ENCODE measurements at regions not wholly inside any gene's neighbourhood (a gene's known extent, or its start where the extent isn't known, plus 50 kb on each side); places are given as distances from the start of the nearest gene placed in this dataset.
"Not testable (repeated sequence)": the region's sequence is repeated elsewhere in the genome, so short reads cannot be mapped to it uniquely, and the experiment has no call there.

DNA sequence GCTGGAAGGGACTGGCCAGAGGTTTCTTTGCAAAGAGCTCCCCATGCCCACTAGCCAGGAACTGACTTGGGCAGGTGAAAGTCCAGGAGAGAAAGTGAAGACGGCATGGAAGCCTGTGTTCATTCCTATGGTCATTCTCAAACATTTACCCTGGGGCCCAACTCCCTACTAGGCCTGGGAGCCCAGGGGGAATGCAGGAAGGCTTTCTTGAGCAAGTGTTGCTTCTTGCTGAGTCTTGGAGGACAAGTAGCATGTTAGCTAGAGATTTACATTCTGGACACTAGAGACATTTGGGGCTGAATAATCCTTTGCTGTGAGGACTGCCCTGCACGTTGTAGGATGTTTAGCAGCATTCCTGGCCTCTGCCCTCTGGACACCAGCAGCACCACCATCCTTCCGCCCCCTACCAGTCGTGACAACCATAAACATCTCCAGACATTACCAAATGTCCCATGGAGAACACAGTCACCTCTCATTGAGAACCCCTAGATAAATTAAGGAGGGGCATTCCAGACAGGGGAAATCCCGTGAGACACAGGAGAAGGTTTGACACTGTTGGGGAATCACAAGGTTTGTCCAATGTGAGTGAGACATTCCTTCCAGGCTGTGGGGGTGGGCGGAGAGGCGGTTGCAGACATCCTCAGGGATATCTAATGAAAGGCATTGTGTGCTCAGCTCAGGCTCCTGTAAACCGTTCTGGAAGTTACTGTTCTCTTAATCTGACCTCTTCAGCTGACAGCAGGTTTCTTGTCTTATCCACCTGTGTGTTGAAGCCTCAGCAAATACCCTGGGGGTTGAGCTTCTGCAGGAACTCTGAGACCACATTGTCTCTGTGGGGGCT is 236.2 kb downstream of the TLE3 start:
- DNase-seq (ENCODE audit: low read depth, low spot score): no peak

- no peak for DNase-seq (ENCODE audit: low read depth, low spot score)
Measured at GRCh38 chr15:69862540-69862939, 235.2 kb downstream of the TLE3 start.

- no peak for DNase-seq (ENCODE audit: low read depth, low spot score)
Measured at GRCh38 chr15:69863446-69863845, 234.3 kb downstream of the TLE3 start.

GRCh38 chr15:69865369-69865768 is 232.3 kb downstream of the TLE3 start:
- DNase-seq (ENCODE audit: low read depth, low spot score): no peak

- no peak for DNase-seq (ENCODE audit: low read depth, low spot score)
Measured at GRCh38 chr15:69868756-69869155, 229.0 kb downstream of the TLE3 start.

GRCh38 chr15:69869291-69869690 is 228.4 kb downstream of the TLE3 start:
- DNase-seq (ENCODE audit: low read depth, low spot score): no peak

DNA sequence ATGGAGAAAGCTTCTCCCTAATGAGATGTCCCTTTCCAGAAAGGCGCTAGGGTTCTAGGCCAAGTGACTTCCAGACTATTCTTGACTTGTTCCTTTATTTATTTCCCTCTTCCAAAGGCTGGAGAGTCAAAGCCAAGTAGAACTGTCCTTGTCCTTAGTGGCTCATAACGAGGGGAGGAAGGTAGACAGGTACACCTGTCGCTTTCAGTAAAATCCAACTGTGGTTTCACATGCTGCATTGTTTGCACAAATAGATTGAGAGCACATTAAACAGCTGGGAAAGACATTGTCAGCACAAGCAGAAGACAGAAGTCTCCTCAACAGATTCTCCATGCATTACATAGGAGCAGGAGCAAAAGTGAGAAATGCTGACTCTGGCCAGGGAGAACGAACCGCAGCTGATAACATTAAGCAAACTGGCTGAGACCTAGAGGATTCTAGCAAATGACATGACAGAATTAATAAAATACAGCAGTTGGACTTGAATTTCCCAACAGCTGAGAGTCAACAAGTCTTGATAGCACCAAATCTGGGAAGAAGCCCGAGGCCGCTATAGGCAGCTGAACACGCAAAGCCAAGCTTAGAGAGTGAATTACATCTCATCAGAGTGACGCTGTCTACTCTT is 227.7 kb downstream of the TLE3 start:
- no peak for DNase-seq (ENCODE audit: low read depth, low spot score)

- DNase-seq (ENCODE audit: low read depth, low spot score): no peak
Measured at GRCh38 chr15:69871511-69872134, 226.1 kb downstream of the TLE3 start.

DNA sequence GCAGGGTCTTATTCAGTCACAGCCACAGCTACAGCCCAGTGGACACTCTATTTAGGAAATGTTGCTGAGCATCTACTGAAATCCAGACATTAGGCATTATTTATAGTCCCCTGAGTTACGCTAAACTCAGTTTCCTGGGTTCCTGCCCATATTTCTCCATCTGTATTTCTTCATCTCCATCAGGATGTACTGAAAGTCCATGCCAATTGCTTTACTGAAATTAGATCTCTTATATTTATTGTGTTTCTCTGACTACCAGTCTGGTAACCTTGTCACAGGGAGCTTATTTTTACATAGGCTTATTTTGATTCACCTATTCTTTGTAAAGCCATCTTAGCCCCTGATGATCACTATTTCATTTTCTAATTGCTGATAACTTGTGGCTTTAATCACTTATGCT is 223.9 kb downstream of the TLE3 start:
- DNase-seq (ENCODE audit: low read depth, low spot score): no peak

DNA sequence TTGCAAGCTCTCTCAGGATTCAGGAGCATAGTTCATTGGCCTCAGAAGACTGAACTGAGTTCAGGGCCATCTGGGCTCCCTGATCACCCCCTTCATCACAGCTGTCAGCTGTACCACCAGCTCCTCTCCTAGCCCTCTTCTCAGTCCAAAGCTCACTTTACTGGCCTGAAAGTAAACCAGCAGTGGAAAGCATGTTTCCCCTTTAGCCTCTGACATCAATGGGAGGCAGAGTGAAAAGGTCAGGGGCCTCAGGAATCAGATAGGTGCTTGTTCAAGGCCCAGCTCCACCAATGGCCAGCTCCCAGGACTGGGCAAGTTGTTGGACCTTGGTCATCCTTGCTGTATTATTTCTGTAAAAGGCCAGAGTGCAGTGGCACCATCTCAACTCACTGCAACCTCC is 223.4 kb downstream of the TLE3 start:
- no peak for DNase-seq (ENCODE audit: low read depth, low spot score)

DNA sequence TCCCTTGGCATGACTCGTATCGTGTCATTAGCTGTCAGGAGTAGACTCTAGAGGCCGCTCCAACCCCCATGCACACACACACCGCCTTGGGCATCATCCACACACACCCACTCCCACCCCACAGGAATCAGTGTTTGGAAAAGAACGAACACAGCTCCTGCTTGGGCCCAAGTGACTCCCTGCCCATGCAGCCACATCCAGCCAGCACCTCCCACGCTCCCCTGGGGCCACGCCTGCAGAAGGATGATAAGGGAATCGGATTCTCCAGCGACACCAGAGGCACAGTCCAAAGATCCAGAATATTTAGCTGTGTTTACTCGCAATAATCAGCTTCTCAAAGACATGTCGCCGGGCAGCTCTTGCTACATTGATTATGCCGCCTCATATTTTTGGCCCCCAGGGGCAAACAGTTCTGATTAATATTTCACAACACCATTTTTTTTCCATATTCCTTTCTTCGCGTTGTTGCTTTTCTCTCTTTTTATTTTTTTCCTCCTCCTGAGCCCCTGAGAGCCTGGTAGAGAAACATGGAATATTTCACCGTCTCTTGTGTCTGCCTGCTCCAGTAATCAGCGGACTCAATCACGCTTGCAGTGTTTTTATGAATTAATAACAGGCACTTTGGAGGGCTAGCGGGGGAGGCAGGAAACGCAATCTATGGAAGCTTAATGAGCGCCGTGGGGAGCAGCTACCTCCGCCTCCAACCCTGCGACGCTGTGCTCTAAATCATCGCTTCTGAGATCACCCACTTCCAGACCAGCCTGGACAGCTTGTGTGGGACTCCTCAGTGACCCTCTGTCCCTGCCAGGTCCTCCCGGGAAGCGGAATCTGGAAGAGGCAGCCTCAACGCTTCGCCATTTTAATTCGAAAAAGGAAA is 221.4 kb downstream of the TLE3 start:
- no peak for DNase-seq (ENCODE audit: low read depth, low spot score)

DNA sequence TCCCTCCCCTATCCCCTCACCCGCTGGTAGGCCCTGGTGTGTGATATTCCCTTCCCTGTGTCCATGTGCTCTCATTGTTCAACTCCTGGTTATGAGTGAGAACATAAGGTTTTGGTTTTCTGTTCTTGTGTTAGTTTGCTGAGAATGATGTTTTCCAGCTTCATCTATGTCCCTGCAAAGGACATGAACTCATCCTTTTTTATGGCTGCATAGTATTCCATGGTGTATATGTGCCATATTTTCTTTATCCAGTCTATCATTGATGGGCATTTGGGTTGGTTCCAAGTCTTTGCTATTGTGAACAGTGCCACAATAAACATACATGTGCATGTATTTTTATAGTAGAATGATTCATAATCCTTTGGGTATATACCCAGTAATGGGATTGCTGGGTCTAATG is 217.8 kb downstream of the TLE3 start:
- not testable (repeated sequence) for DNase-seq (ENCODE audit: low read depth, low spot score)

DNA sequence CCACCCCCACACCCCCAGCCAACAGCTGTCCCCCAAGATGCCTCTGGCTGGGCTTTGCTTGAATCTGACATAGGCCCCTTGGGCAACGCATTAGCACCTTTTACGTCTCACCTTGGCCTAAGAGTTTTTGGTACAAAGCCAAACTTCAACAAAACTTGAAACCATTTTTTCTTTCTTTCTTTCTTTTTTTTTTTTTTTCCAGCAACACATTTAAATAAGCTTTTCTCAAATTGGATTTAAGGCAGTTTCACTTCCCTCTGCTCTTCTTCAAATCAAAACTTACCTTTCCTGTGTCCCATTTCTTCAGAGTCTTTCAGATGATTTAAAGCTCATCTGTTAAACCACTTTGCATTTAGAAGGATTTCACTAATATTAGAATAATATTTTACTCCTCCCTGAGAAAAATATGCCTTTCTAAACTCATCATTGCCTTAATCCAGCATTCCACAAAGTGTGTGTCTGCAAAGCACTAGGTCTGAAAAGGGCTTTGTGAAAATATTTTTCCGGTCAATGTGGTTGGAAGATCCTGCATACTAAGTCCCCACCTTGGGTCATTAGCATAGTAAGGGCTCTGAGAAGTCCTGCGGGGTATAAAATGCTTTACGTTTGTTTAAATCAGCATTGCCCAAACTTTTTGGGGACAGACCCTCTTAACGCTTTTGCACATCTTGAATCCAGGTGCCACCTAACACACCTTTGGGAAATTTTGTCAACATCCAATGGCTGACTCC is 217.0 kb downstream of the TLE3 start:
- DNase-seq (ENCODE audit: low read depth, low spot score): no peak

DNA sequence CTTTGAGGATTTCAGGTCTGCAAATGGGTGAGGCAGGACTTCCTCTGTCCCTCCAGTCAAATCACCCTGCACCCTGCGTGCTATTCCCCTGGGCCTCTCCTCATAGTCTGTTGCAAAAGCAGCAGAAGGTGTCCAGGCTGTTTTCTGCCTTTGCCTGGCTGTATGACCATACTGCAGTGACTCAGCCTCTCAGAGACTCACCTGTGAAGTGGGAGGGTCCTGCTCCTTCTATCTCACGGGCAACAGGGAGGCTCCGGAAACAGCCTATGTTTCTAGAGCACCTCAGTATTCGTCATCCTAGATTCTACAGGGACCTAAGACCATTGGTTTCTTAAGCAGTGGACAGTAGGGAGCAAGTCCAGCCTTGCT is 216.4 kb downstream of the TLE3 start:
- no peak for DNase-seq (ENCODE audit: low read depth, low spot score)

DNA sequence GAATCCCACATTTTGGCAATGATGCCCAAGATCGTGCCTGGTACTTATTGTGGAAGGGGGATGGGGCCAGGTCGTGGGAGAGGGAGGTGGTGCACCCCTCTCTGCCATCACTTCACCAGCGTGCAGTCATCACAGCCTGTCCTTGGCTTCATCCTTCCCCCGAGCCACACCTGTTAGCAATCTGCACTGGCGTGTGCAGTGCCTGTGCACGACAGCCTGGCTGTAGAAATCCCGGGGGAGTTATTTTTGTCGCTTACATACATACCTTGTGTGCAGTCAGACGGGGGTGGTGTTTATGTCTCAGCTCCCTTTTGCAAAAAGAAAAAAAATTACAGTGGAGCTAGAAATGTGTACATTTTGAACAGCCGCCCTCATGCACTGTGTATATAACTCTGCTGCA is 216.0 kb downstream of the TLE3 start:
- DNase-seq (ENCODE audit: low read depth, low spot score): no peak

- DNase-seq (ENCODE audit: low read depth, low spot score): no peak
Measured at GRCh38 chr15:69883306-69883705, 214.4 kb downstream of the TLE3 start.

DNA sequence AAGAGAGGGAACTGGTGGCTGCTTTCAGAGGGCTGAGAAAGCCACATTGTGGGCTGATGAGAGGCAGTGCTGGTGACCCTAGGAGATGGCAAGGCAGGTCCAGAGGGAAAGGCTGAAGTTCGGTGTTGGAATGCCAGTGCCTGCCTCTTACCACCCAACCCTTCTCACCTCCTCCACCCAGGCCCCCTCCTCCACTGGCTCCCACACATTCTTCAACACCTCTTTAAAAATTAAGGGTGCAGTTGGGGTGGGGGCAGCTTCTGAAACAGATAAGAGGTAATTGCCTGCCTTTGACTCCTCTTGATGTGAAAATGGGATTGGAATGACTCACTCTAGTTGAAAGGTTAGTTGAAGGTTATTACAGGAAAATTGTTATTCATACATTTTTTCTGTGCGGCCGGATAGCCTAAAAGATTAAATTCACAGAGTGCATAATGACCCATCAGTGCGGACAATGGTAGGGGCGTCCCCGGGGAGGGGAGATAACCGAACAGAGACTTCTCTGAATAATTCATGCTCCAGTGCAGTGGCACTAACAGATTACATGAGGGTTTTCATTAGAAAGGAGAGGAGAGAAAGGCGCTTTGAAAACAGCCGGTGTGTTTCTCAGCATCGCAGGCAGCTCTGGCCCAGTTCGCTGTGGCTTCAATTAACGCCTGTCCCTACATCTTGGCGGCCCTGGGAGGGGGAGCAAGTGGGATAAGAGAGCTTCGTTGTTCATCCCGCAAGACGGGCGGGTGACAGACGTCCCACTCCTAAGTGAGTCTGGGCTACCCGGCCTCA is 212.4 kb downstream of the TLE3 start:
- DNase-seq (ENCODE audit: low read depth, low spot score): no peak

- DNase-seq (ENCODE audit: low read depth, low spot score): no peak
Measured at GRCh38 chr15:69887009-69887408, 210.7 kb downstream of the TLE3 start.

GRCh38 chr15:69887553-69887952 is 210.2 kb downstream of the TLE3 start:
- DNase-seq (ENCODE audit: low read depth, low spot score): no peak

DNA sequence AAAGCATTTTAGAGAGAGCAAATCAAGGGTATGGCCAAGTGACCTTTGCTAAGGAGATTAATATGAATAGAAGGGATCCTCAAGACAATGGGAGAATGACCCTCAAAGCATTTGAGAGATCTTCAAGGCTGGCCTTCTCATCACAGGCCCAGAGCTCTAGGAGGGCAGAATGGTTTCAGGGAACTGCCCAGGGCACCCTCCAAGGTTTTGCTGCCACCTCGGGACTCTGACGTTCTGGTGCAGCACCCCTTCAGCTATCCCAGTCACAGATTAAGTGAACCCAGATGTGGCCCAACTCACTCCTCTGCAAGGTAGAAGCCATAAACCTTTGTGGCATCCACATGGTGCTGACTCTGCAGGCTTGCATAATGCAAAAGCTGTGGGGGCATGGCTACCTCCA is 209.3 kb downstream of the TLE3 start:
- no peak for DNase-seq (ENCODE audit: low read depth, low spot score)
